HK-2 (cell line): ENCODE measurements at regions not wholly inside any gene's neighbourhood (a gene's known extent, or its start where the extent isn't known, plus 50 kb on each side); places are given as distances from the start of the nearest gene placed in this dataset.
"Not testable (repeated sequence)": the region's sequence is repeated elsewhere in the genome, so short reads cannot be mapped to it uniquely, and the experiment has no call there.

ENCODE experiments used
- DNase-seq: peaks from one replicate; pipeline ENCODE4 v3.0.0-alpha.2; 2018; ENCODE audit not compliant: unreplicated experiment

GRCh38 chr1:182331387-182331786 is 60.2 kb downstream of the GLUL start:
- no peak for DNase-seq

GRCh38 chr1:182330303-182330702 is 61.3 kb downstream of the GLUL start:
- DNase-seq, result no peak

GRCh38 chr1:182329471-182329870 is 62.1 kb downstream of the GLUL start:
- no peak for DNase-seq

GRCh38 chr1:182328591-182328990 is 63.0 kb downstream of the GLUL start:
- no peak for DNase-seq

GRCh38 chr1:182325339-182325738 is 66.3 kb downstream of the GLUL start:
- no peak for DNase-seq

GRCh38 chr1:182321532-182321931 is 70.1 kb downstream of the GLUL start:
- DNase-seq, result not testable (repeated sequence)

GRCh38 chr1:182317611-182318161 is 73.9 kb downstream of the GLUL start:
- no peak for DNase-seq

GRCh38 chr1:182316454-182316853 is 75.1 kb downstream of the GLUL start:
- not testable (repeated sequence) for DNase-seq

GRCh38 chr1:182315167-182315556 is 76.4 kb downstream of the GLUL start:
- DNase-seq, result no peak

GRCh38 chr1:182309631-182310351 is 81.8 kb downstream of the GLUL start:
- no peak for DNase-seq

- DNase-seq, result no peak
Measured at GRCh38 chr1:182308826-182309225, 82.8 kb downstream of the GLUL start.

GRCh38 chr1:182307486-182307885 is 84.1 kb downstream of the GLUL start:
- not testable (repeated sequence) for DNase-seq

- DNase-seq, result no peak
Measured at GRCh38 chr1:182305861-182306260, 85.7 kb downstream of the GLUL start.

GRCh38 chr1:182304627-182305026 is 87.0 kb downstream of the GLUL start:
- no peak for DNase-seq

GRCh38 chr1:182304218-182304617 is 87.4 kb downstream of the GLUL start:
- DNase-seq, result no peak

GRCh38 chr1:182303778-182304177 is 87.8 kb downstream of the GLUL start:
- no peak for DNase-seq

- DNase-seq, result no peak
Measured at GRCh38 chr1:182301467-182302198, 90.0 kb downstream of the GLUL start.

GRCh38 chr1:182301026-182301436 is 90.6 kb downstream of the GLUL start:
- no peak for DNase-seq

- DNase-seq, result no peak
Measured at GRCh38 chr1:182299728-182300616, 91.6 kb downstream of the GLUL start.

- DNase-seq, result not testable (repeated sequence)
Measured at GRCh38 chr1:182299054-182299727, 92.4 kb downstream of the GLUL start.

- DNase-seq, result no peak
Measured at GRCh38 chr1:182297335-182297734, 94.3 kb downstream of the GLUL start.
